GM18909 (cell line): ENCODE measurements at regions not wholly inside any gene's neighbourhood (a gene's known extent, or its start where the extent isn't known, plus 50 kb on each side); places are given as distances from the start of the nearest gene placed in this dataset.
"Not testable (repeated sequence)": the region's sequence is repeated elsewhere in the genome, so short reads cannot be mapped to it uniquely, and the experiment has no call there.

Experiments
- ATAC-seq: cut with Tn5 transposase; IDR thresholded peaks from one replicate; pipeline ENCODE4 v1.9.1; 2021; ENCODE audit warnings: mild to moderate bottlenecking; ENCODE audit not compliant: unreplicated experiment, poor library complexity

DNA sequence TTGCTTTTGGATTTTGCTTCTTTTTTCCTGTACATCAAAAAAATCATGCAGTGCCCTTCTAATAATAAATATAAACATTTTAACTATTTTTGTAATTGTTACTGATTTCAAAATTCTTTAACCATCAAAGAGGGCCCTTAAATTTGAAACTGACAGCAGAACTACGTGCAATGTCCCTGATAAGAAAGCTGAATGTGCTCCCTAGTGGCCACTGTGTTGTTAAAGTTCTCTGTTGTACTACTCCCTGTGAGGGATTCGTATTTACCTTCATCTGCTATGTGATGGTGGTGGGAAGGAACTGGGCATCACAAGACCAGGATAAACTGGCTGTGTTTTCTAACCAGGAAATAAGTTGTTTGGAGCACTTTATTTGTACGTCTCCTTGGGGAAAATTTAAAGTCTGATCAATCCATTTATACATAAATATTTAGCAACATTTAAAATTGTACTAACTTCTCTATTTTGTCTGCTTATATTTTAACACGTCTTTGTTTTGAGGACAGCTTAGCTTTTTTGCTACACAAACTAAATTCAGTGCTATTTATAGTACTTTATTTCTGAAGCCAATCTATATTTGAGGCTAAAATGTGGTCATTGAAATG lies 322.4 kb downstream of the HGF start:
- no peak for ATAC-seq

DNA sequence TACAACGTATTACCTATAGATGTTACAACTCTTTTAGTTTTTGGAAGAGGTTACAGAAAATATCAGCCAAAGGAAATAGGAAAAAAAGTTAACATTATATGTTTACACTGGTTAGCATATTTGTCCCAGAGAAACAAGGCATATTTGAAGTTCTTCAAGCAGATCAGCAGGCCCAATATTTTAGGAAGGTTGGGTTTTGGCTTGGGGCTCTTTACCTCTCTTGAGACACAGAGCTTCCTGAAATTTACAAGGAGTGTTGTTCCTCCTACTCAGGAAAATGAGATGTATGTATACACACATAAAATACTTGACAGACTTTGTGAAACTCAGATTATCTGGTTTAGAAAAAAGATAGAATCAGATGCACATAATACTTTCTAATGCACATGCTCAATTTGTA lies 323.6 kb downstream of the HGF start:
- ATAC-seq = no peak

DNA sequence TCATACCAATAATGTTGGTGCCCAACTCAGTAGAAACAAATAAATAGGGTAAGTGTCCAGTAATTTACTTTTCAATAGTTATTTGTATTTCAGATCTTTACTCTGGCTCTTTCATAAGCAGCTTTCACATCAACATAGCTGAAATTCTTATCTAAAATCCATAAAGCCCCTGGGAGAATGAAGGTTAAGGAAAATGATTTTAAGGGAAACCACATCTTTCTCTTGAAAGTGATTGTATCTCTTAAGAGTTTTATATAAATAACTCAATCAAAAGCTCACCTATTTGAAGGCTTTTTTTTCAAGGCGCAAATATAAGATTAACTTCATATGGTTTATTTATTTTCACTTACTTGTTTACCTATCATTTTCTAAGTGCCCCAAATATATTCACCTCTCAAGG lies 324.4 kb downstream of the HGF start:
- ATAC-seq = no peak

DNA sequence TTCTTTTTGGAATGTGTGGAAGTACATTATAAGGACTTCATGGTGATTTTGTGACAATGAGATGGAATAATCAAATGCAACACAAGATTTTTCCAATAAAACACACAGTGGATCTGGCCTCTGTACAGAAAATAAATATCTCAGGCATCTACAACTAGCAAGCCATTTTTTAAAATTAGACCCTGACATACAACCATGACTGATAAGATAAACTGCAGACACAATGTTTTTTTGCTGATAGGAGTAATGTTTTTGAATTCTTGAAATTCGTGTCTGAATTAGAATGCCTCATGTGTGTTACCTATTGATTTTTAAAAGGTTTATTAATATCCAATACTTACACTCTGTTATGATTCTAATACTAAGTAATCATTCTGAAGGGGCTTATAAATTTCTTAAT lies 328.1 kb downstream of the HGF start:
- no peak for ATAC-seq

DNA sequence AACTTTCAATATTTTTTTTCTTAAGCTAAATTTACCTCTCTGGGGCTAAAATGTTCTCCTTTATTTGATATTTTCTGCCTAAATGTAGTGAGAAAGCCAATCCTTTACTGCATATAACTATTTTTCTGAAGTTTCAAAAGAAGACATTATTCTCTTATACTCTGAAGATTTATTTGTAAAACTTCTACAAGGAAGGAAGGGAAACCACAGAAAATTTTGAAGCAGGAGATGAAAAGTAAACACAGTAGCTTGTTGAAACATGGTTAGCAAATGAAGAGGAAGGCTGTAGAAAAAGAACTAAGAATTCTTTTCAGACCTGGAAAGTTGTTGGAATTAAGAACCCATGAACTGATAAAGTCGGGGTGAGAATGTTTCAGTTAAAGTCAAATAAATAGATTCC lies 330.3 kb downstream of the HGF start:
- no peak for ATAC-seq

DNA sequence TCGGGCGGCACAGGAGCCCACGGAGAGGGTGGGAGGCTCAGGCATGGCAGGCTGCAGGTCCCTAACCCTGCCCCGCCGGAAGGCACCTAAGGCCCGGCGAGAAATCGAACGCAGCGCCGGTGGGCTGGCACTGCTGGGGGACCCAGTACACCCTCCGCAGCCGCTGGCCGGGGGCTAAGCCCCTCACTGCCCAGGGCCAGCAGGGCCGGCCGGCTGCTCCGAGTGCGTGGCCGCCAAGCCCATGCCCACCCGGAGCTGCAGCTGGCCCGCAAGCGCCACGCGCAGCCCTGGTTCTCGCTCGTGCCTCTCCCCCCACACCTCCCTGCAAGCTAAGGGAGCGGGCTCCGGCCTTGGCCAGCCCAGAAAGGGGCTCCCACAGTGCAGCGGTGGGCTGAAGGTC lies 332.7 kb downstream of the HGF start:
- ATAC-seq = not testable (repeated sequence)

DNA sequence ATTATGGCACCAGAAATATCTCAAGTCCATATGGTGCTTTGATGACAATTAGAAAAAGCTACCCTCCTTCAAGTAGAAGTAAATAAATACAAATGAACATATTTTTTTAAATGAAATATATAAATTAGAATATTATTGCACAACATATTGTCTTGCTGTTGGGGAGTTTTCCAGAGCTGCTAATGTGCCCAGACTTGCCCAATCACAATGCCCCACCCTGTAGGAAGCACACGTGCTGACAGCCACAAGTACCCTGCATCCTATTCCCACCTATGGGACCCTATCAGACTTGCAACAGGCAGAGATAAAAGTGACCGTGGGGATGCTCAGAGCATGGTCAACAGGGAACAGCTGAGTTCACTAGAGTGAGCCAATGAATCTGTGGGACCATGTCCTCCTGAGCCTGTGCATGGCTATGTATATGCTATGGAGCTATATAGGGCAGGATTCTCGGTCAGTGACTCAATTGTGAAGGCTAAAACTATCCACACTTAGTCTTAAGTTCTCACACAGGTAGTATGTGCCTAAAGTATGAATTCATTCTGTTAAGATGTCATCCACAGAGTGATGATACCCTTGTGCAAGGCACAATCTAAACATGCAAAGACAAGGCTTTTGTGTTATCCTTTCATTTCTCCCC lies 336.0 kb downstream of the HGF start:
- ATAC-seq = no peak

DNA sequence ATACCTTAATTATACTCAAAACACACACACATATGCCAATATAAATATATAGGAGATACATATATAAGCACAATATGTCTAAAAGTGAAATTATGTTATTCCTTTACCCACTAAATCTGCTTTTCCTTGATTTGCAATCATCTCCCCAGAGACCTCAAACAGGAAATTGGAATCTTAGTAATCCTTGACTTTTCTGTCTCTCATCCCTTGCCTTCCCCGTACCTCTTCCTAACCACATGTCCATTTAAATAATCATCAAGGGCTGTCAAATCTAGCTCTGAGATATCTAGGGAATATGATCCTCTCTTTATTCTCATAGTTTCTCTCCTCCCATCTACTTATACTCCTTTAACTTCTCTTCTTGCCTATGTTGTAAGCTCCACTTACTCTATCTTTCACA lies 336.6 kb downstream of the HGF start:
- ATAC-seq = no peak

DNA sequence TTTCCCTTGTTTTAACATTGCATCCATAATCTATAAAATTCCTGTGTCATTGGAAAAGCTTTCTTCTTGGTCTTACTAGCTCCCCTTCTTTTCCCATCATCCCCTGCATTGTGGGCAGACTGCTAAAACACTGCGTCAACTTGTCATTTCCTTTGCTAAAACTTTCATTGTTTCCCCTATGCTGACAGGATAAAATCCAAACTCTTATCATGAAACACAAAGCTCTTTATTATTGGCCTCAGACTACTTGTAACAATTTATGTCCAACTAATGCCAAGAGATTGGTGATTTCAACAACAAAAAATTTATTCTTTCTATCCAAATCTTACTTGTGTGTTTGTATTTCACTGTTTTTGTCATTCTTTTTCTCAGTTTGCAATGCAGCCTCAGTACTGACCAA lies 339.1 kb downstream of the HGF start:
- no peak for ATAC-seq

DNA sequence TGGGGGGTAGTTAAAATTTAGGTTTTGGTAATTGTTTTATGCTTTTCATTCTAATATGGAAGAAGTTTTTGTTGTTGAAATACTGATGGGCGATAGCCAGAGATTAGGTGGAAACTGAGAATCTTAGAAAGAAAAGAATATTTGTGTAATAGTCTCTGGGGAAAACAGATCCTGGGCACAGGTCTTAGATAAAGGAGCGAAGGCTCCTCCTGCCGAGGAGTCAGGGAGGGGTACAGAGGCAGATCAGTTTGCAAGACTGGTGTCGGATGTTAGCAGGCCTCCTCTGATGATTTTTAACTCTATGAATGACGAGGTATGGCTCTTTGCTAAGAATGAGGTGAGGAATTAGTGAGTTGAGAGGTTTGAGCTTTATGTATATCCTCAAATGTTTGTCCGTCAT lies 339.7 kb downstream of the HGF start:
- no peak for ATAC-seq

DNA sequence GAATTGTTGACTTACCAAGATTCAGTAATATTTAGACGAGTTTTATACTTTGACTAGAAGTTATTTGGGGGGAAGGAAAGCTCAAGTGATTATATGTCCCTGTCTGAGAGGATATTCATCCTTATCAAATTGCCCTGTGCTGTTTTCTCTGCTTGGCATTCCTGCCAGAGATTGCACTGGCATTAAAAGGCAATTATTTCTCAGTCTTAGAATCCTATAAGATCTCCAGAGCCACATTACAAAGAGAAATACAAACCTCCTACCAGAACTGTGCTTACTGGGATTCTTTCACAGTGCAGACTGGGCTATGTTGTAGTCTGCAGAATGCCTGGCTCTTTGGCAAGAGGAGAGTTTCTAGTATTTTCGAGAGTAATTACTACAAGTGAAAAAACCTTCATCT lies 342.4 kb downstream of the HGF start:
- no peak for ATAC-seq

DNA sequence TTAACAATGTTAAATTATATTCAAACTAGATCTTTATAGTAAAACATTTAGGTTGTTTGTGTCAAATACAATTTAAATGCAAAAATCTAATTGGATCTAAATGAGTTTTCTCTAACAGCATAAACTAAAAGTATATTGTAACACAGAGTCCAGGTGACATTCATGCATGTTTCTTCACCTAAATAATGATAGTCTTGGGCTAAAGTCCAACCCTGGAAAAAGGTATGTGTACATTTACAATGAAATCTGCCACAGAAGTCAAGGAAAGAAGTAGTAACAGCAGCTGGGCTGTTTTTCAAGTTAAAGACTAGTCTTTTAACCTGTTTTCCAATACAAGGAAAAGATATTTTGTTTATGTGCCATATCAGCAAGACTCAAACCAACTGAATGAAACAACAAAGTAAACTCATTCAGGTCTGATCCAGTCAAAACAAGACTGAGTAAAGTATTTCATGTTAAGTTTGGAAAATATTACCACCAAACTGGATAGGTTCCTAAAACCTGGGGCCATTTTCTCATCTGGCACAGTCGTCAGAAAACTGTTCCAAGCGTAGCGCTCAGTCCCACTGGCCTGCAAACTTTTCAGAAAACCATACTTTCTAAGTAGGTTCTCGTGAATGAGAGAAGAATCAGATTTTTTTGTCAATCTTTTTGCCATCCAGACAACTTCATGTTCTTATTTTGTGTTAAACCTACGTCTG lies 349.2 kb downstream of the HGF start:
- no peak for ATAC-seq

DNA sequence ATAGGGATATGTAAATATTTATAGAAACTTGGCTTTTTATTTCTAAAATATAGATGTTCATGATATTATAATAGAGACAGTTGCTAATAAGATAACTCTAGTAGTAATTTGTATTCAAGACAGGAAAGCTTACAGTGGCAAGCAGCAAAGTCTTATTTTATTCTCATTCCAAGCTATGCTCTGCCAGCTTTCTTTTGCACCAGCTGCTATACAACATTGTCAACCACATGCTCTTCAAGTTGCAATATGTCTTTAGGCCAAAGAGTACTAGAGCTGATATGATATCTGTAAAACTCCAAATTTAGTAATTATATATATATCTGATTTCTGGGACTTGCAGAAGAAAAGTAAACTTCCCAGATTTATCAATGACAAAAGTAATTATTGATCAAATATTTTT lies 350.1 kb downstream of the HGF start:
- ATAC-seq = no peak

DNA sequence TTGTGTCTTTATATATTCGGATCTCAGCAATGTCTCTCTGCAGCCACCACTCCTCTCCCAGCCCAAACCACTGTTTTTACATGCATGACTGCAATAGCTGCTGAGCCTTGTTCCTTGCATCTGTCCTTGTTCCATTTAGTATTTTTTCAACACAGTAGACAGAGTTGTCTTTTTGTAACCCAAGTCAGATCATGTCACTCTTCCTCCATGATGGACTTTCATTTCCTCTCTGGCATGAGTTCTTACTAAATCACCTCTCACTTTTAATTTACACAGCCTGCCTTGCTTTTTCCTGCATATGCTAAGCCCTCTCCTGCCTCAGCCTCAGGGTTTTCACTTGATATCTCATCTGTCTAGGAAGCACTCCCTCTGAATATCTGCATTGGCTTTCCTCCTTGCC lies 353.2 kb downstream of the HGF start:
- no peak for ATAC-seq

DNA sequence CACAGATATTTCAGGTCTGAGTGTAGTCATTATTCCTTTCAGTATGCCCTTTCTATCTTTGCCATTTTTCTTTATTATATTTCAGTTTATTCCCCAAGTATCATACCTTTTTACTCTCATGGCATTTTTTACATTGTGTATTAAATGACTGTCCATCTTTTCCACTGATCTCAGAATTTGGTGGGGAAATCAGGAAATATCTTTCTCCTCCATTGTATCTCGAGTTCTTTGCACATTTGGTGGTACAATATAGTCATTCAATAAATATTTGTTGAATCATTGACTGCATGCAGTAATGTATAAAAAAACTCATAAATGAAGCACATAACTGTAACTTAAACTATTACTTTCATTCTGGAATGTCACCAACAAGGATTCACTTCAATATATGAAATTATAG lies 354.7 kb downstream of the HGF start:
- no peak for ATAC-seq

DNA sequence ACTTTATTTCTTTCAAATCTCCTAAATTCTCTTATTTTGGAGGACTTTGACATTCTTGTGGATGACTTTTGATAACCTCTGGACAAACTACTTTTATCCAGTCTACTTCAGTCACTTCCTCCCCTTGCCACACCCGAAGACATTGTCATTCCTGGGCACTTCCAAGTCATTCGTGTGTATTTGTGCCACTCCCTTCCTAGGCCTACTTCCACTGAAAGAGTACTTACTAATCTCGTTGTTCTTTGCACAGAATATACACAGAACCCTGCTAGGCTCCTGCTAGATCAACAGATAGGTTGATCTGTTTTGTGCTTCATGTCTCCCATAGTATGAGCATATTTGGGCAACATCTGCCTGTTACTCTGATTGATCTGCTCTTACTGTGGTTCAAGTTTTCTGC lies 355.4 kb downstream of the HGF start:
- no peak for ATAC-seq

DNA sequence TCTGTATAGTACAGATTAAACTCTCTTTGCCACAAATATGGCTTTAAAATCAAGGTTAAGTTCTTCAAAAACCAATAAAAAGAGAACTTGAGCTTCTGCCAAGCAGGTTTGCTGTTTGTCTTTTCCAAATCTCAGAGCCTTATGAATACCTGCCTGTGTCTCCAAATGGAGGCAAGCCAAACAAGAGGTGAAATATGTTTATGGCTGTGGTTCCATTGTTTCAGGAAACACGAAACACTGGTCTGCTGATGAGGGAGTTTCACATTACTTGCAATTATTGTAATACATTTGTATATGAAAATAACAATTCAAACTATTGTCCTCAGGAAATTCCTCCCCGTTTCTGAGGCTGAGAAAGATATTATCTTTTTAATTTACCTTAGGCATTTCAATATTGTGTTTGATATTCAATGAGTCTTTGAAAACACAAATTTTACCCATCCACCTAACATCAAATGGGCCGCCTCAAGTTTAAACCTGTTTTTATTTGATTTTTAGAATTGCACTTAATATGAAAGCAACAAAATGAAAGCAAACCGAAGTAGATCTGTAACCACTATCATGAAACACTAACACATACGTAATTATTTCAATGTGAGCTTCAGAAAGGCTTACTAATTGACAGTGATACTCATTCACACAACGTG lies 359.3 kb downstream of the HGF start:
- no peak for ATAC-seq

DNA sequence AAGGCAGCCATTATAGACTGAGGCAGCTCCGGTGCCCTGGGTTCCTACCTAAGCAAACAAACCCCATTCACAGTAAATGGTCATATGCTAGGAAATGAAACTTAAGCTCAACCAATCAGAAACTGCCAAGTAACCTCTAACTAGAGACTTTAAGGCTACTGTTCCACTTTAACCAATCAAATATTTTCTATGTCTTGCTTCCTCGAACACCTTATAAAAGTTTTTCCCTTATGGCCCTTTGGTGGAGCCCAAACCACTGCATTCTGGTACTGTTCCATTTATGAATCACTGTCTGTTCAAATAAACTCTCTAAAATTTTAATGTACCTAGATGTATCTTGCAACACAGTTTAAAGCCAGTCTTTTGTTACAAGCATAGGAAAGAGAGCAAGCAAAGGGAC lies 361.1 kb downstream of the HGF start:
- no peak for ATAC-seq

DNA sequence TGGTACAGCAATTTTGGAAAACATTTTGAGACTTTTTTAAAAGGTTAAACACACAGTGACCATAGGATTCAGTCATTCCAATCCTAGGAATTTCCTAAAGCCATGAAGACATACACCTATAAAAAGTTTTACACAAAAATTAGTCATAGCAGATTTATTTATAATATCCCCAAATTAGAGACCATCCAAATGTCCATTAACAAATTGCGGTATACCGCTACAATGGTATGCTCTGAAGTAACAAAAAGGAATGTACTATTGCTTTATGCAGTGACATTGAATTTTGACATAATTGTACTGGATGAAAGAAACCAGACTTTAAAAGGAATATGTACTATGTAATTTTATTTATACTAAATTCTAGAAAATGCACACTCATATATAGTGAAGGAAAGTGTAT lies 362.8 kb downstream of the HGF start:
- no peak for ATAC-seq

DNA sequence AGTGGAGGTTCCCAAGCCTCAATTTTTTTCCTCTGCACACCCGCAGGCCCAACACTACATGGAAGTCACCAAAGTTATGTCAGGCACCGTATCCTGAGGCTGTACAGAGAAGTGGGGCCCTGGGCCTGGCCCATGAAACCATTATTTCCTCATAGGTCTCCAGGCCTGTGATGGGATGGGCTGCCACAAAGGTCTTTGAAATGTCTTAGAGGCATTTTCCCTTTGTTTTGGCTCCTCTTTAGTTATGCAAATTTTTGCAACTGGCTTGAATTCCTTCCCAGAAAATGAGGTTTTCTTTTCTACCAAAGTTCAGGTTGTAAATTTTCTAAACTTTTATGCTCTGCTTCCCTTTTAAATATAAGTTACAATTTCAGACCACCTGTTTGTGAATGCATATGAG lies 365.2 kb downstream of the HGF start:
- ATAC-seq = no peak

DNA sequence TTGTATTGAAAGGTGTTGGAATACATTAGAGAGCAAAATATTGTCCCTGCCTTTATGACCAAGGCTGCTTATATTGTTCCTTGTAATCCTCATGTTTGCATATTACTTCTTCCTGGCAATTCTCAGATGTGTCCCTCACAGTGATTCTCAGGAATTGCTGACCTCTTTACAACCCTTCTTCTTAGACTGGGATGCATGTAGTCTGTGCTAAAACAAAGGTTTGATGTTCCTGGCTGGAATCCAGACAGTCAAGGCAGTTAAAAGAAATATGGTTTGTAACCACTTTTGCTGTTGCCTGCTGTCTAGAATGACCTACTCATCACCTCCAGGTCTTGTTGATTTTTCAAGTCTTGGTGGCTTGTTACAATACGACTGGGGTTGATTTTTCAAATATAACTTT lies 367.6 kb downstream of the HGF start:
- no peak for ATAC-seq

DNA sequence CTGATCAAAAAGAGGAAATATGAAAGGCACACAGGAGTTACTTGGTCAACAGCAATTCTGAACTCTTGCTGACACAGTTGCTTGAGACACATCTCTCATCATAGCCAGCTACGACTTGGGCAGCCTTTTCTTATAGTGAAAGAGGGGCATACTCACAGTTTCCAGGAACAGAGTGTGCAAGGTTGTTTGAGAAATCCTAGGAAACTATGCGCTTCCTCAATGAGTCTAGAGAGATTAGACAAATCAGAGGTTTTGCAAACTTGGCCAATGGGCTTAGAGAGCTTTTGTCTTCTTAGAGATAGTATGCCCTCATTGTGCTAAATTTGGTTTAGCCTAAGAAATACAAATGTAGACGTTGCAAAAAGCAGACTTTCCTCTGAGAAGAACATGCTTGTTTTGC lies 370.4 kb downstream of the HGF start:
- ATAC-seq = no peak
